ENCODE measurements at regions not wholly inside any gene's neighbourhood (a gene's known extent, or its start where the extent isn't known, plus 50 kb on each side); places are given as distances from the start of the nearest gene placed in this dataset.

GRCh38 chr3:187617213-187617612, 53.0 kb downstream of the SST start:
- Histone ChIP-seq H2AFZ (ENCODE audit: low read depth, low read length) (no peak overlapping the region), H3K9ac (replicated peaks; ENCODE audit: extremely low read depth, insufficient read depth, low read length) (no peak overlapping the region), H3K4me3 (replicated peaks in 1 of 3; ENCODE audit: insufficient read depth in 1 of 3, low read depth in 1 of 3, low read length in 3 of 3) (no peak overlapping the region), H3K79me2 (ENCODE audit: control insufficient read depth, insufficient read depth, low read length) (no peaks in the 10 kb centered on the region), H3K36me3 (ENCODE audit: control insufficient read depth in 2 of 2, extremely low read depth in 1 of 2, insufficient read depth in 2 of 2, low read length in 2 of 2) (no peaks in the 10 kb centered on the region), H4K20me1 (replicated peaks; ENCODE audit: control insufficient read depth, extremely low read depth, insufficient read depth, low read length) (no peaks in the 10 kb centered on the region), H3K4me2 (ENCODE audit: insufficient read depth, low read length) (no peak overlapping the region), H3K27ac (ENCODE audit: insufficient read depth, low read depth, low read length) (no peak overlapping the region), H3K9me3 (replicated peaks; ENCODE audit: control insufficient read depth, insufficient read depth, low read length) (no peaks in the 10 kb centered on the region), H3K4me1 (ENCODE audit: control insufficient read depth, extremely low read depth, insufficient read depth, low read length) (no peaks in the 10 kb centered on the region), H3K9me1 (replicated peaks; ENCODE audit: control insufficient read depth, extremely low read depth, insufficient read depth, low read length) (no peaks in the 10 kb centered on the region), H3K27me3 (ENCODE audit: control insufficient read depth in 2 of 2, insufficient read depth in 2 of 2, low read length in 2 of 2) (no peaks in the 10 kb centered on the region)
- TF ChIP-seq GATA2 (IDR thresholded peaks at IDR 0.05; ENCODE audit: insufficient read depth, insufficient read length, low read depth, low read length) (no peak), POLR2AphosphoS5 (IDR thresholded peaks at IDR 0.05; ENCODE audit: insufficient read depth, low read depth, low read length) (no peak), POLR2A (IDR thresholded peaks at IDR 0.05; ENCODE audit: low read depth, low read length) (no peak), JUN (IDR thresholded peaks at IDR 0.05; ENCODE audit: borderline replicate concordance, insufficient read depth, insufficient read length, low read depth) (no peak), FOS (IDR thresholded peaks at IDR 0.05; ENCODE audit: borderline replicate concordance, insufficient read depth, low read length) (no peak), CTCF (IDR thresholded peaks at IDR 0.05; ENCODE audit: extremely low read depth in 1 of 2, insufficient read depth in 1 of 2, low read depth in 1 of 2, low read length in 2 of 2) (no peak), MYC (IDR thresholded peaks at IDR 0.05; ENCODE audit: low read depth, low read length) (no peak), EZH2 (IDR thresholded peaks at IDR 0.05; ENCODE audit: borderline replicate concordance, low read depth, low read length, severe bottlenecking) (no peak)
- TF ChIP-seq, protein P1, sequence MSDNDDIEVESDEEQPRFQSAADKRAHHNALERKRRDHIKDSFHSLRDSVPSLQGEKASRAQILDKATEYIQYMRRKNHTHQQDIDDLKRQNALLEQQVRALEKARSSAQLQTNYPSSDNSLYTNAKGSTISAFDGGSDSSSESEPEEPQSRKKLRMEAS (IDR thresholded peaks at IDR 0.05; ENCODE audit: insufficient read depth, insufficient read length) = no peak
- no peak for FAIRE-seq
- dilution Hi-C loops (cut with MboI; ENCODE audit: extremely low pct_ligation_motif_present, low sequenced_read_pairs) (no loop called here), intact Hi-C loops (cut with micrococcal nuclease) (loop anchor here (2.0 kb wide), 1 partner anchor 396 kb away; no protein-coding TSS in a partner anchor)
- no peak for DNase-seq (ENCODE audit: low read depth, low spot score)
- no TSS peak for BruUV-seq (replicated peaks)
- POLR2A ChIA-PET = no interaction called here
- CTCF ChIA-PET = no interaction called here
